ENCODE measurements at regions not wholly inside any gene's neighbourhood (a gene's known extent, or its start where the extent isn't known, plus 50 kb on each side); places are given as distances from the start of the nearest gene placed in this dataset.

GRCh38 chr13:107906131-107906530, 309.2 kb downstream of the LIG4 start:
- no peak for DNase-seq
- H3K4me3 ChIP-seq, result no peak overlapping the region
- H3K9me3 ChIP-seq, result peaks cover 0 to 3% (median 0%) of the 10 kb centered on the region in 3 donors
- H3K27ac ChIP-seq, result no peak overlapping the region
- no peaks in the 10 kb centered on the region for H3K36me3 ChIP-seq
- 70 to 74% methylated on average over 5 of the region's 5 CpGs for WGBS, 2 donors
- intact Hi-C loops (cut with DNase I), result no loop called here
- H3K27me3 ChIP-seq, result no peaks in the 10 kb centered on the region
- no peak for TF ChIP-seq POLR2A (IDR thresholded peaks at IDR 0.05)
- no peak for TF ChIP-seq CTCF (IDR thresholded peaks at IDR 0.05)
- H3K4me1 ChIP-seq, result no peaks in the 10 kb centered on the region

- H3K36me3 ChIP-seq, result no peaks in the 10 kb centered on the region
Measured at GRCh38 chr13:107901996-107902562, 313.3 kb downstream of the LIG4 start.

GRCh38 chr13:107901230-107901629, 314.1 kb downstream of the LIG4 start:
- Histone ChIP-seq H3K4me1 (no peaks in the 10 kb centered on the region), H3K9me3 (peaks cover 0 to 6% (median 0%) of the 10 kb centered on the region in 3 donors), H3K36me3 (no peaks in the 10 kb centered on the region), H3K27me3 (no peaks in the 10 kb centered on the region), H3K27ac (no peak overlapping the region), H3K4me3 (no peak overlapping the region)
- WGBS, 2 donors, result 48 to 67% methylated on average over 2 of the region's 2 CpGs
- no peak for TF ChIP-seq POLR2A (IDR thresholded peaks at IDR 0.05)
- TF ChIP-seq CTCF (IDR thresholded peaks at IDR 0.05), result no peak
- intact Hi-C loops (cut with DNase I), result no loop called here
- DNase-seq, result no peak

More at GRCh38 chr13:107901996-107902562, 313.3 kb downstream of the LIG4 start:
- intact Hi-C loops (cut with DNase I), result no loop called here
- Histone ChIP-seq H3K27me3 (no peaks in the 10 kb centered on the region), H3K4me3 (no peak overlapping the region), H3K4me1 (no peaks in the 10 kb centered on the region), H3K9me3 (peaks cover 0 to 6% (median 0%) of the 10 kb centered on the region in 3 donors), H3K27ac (no peak overlapping the region)
- DNase-seq, result no peak
- TF ChIP-seq CTCF (IDR thresholded peaks at IDR 0.05) (no peak), POLR2A (IDR thresholded peaks at IDR 0.05) (no peak)
- 68 to 77% methylated on average over 3 of the region's 3 CpGs for WGBS, 2 donors

- TF ChIP-seq CTCF (IDR thresholded peaks at IDR 0.05) (no peak), POLR2A (IDR thresholded peaks at IDR 0.05) (no peak)
- H3K27me3 ChIP-seq, result no peaks in the 10 kb centered on the region
- H3K9me3 ChIP-seq, result peaks cover 0 to 6% (median 0%) of the 10 kb centered on the region in 3 donors
- intact Hi-C loops (cut with DNase I), result no loop called here
- H3K4me3 ChIP-seq, result no peak overlapping the region
- DNase-seq, result no peak
- H3K27ac ChIP-seq, result no peak overlapping the region
- WGBS, 2 donors, result 47 to 56% methylated on average over 2 of the region's 2 CpGs
- no peaks in the 10 kb centered on the region for H3K36me3 ChIP-seq
- no peaks in the 10 kb centered on the region for H3K4me1 ChIP-seq
Measured at GRCh38 chr13:107900775-107901174, 314.6 kb downstream of the LIG4 start.

GRCh38 chr13:107886118-107886517, 329.2 kb downstream of the LIG4 start:
- no peaks in the 10 kb centered on the region for H3K36me3 ChIP-seq
- TF ChIP-seq CTCF (IDR thresholded peaks at IDR 0.05) (no peak), POLR2A (IDR thresholded peaks at IDR 0.05) (no peak)
- WGBS, 2 donors, result 46 to 59% methylated on average over 2 of the region's 2 CpGs
- peaks cover 0 to 10% (median 0%) of the 10 kb centered on the region in 3 donors for H3K9me3 ChIP-seq
- no peak overlapping the region for H3K27ac ChIP-seq
- intact Hi-C loops (cut with DNase I), result no loop called here
- DNase-seq, result no peak
- H3K4me3 ChIP-seq, result no peak overlapping the region
- no peaks in the 10 kb centered on the region for H3K4me1 ChIP-seq
- H3K27me3 ChIP-seq, result no peaks in the 10 kb centered on the region
